Breast epithelium (tissue), 3 donors: ENCODE measurements at regions not wholly inside any gene's neighbourhood (a gene's known extent, or its start where the extent isn't known, plus 50 kb on each side); places are given as distances from the start of the nearest gene placed in this dataset.

Experiments used
- POLR2A ChIP-seq: fragments of 450-650 bp; IDR thresholded peaks from one replicate; pipeline ENCODE4 v1.6.1; 2016; ENCODE audit warnings: antibody characterized with exemption, mild to moderate bottlenecking, moderate library complexity
- POLR2AphosphoS5 ChIP-seq, 3 donors: sonication (generic); formaldehyde crosslinking; IDR thresholded peaks; one replicate each; pipeline ENCODE4 v1.6.1; 2017; ENCODE audit warnings: antibody characterized with exemption in 3 of 3
- TF ChIP-seq, protein P1 (sequence below), 3 donors: fragments of 450-650 bp; IDR thresholded peaks; one replicate each; pipeline ENCODE4 v1.5.1; 2016 to 2017; ENCODE audit warnings: antibody characterized with exemption in 3 of 3, mild to moderate bottlenecking in 3 of 3, moderate library complexity in 3 of 3

DNA sequence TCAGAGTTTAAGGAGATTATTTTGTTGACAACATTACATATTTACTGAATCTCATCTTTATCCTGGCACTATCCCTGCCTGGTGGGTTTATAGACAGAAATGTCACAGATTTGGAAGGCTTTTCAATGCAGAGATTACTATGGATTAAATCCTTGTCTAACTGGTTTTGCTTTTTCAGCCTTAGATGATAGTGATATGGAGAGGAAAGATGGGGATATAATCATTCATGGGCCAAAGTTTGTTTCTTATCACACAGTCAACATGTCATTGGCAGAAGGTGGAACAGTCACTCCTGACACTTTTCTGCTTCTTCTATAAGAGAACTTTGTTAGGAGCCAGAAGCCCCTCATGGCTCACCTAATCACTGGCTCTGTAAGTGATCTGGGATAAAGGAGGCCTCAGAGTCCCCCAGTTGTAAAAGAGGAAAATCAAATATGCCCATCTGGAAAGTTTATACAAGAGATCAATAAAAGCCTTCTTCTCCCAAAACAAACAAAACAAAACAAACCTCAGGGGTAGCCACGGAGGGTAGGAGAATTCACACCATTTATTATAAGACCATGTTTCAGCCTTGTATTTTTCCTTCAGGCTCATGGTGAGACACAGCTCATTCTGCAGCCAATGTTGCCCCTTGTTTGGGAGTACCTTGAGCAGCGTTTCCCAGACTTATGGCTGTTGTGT lies 101.2 kb downstream of the PCSK1 start:
- TF ChIP-seq, protein P1, sequence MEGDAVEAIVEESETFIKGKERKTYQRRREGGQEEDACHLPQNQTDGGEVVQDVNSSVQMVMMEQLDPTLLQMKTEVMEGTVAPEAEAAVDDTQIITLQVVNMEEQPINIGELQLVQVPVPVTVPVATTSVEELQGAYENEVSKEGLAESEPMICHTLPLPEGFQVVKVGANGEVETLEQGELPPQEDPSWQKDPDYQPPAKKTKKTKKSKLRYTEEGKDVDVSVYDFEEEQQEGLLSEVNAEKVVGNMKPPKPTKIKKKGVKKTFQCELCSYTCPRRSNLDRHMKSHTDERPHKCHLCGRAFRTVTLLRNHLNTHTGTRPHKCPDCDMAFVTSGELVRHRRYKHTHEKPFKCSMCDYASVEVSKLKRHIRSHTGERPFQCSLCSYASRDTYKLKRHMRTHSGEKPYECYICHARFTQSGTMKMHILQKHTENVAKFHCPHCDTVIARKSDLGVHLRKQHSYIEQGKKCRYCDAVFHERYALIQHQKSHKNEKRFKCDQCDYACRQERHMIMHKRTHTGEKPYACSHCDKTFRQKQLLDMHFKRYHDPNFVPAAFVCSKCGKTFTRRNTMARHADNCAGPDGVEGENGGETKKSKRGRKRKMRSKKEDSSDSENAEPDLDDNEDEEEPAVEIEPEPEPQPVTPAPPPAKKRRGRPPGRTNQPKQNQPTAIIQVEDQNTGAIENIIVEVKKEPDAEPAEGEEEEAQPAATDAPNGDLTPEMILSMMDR (IDR thresholded peaks at IDR 0.05) = no peak
- TF ChIP-seq POLR2A (no peak), POLR2AphosphoS5 (IDR thresholded peaks at IDR 0.05) (no peak)
